ENCODE measurements at regions not wholly inside any gene's neighbourhood (a gene's known extent, or its start where the extent isn't known, plus 50 kb on each side); places are given as distances from the start of the nearest gene placed in this dataset.

DNA sequence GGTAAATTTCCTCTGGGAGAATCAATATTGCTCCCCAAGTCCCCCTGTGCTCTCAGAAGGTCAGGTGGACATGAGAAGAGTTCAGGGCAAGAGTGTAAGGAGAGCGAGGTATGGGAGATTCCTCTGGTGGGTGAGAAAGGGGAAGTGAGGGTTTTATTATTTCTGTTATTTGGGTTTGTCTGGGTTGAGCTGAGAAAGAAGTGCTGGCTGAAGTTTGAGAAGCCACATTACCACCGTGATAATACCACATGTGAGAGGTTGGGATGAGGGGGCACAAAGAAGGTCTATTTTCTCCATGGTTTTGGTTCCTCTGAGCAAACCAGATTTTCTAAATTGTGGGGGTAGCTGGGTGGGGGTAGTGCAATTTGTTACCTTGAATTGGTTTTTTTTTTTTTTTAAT is 350.4 kb downstream of the OSTF1 start:
- H3K4me1 ChIP-seq (ENCODE audit: insufficient read depth), result no peaks in the 10 kb centered on the region

DNA sequence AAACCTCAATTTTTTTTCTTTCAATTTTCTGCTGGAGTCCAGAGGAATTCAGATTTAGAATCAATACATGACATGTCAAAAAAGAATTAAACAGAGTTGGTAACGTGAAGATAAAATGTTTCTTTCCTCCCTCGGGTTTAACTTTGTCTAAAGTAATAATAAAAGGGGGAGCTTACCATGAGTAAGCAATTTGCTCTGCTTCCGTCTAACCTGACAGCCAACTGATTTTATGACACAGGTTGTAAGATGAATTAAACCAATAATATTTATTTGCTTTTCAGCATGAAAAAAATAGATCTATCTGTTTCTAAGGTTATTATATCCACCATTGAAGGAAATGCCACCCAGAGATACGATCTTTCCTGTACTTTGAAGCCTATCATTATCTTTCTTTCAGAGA is 352.6 kb downstream of the OSTF1 start:
- no peaks in the 10 kb centered on the region for H4K20me1 ChIP-seq (ENCODE audit: insufficient read depth, poor library complexity, severe bottlenecking)
- no peaks in the 10 kb centered on the region for H3K79me2 ChIP-seq
- 59% methylated on average over 4 of the region's 4 CpGs for WGBS (ENCODE audit: low lambda C conversion rate, missing lambda C conversion rate)
- H3K4me1 ChIP-seq (ENCODE audit: insufficient read depth), result no peaks in the 10 kb centered on the region
- H3K27ac ChIP-seq, result no peak overlapping the region
- DNase-seq (ENCODE audit: low spot score), result no peak
- peak overlapping the region; percentile 26 for H2AFZ ChIP-seq
- no peaks in the 10 kb centered on the region for H3K9me2 ChIP-seq (replicated peaks; ENCODE audit: insufficient read depth)
- H3K4me3 ChIP-seq, result no peak overlapping the region
- no peaks in the 10 kb centered on the region for H3K9me3 ChIP-seq (ENCODE audit: low read depth)
- no peak overlapping the region for H3K4me2 ChIP-seq
- no peaks in the 10 kb centered on the region for H3K36me3 ChIP-seq (replicated peaks; ENCODE audit: insufficient read depth, low read depth)
- no peak for TF ChIP-seq EZH2 (IDR thresholded peaks at IDR 0.05; ENCODE audit: borderline replicate concordance)
- TF ChIP-seq EZH2phosphoT487 (IDR thresholded peaks at IDR 0.05; ENCODE audit: low read depth, severe bottlenecking, unreplicated experiment), result no peak
- TF ChIP-seq, protein P1, sequence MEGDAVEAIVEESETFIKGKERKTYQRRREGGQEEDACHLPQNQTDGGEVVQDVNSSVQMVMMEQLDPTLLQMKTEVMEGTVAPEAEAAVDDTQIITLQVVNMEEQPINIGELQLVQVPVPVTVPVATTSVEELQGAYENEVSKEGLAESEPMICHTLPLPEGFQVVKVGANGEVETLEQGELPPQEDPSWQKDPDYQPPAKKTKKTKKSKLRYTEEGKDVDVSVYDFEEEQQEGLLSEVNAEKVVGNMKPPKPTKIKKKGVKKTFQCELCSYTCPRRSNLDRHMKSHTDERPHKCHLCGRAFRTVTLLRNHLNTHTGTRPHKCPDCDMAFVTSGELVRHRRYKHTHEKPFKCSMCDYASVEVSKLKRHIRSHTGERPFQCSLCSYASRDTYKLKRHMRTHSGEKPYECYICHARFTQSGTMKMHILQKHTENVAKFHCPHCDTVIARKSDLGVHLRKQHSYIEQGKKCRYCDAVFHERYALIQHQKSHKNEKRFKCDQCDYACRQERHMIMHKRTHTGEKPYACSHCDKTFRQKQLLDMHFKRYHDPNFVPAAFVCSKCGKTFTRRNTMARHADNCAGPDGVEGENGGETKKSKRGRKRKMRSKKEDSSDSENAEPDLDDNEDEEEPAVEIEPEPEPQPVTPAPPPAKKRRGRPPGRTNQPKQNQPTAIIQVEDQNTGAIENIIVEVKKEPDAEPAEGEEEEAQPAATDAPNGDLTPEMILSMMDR (IDR thresholded peaks at IDR 0.05; ENCODE audit: poor library complexity), result no peak
- H3K27me3 ChIP-seq, result no peaks in the 10 kb centered on the region

More for the DNA sequence above, 350.4 kb downstream of the OSTF1 start:
- H2AFZ ChIP-seq, result no peak overlapping the region
- no peaks in the 10 kb centered on the region for H3K36me3 ChIP-seq (replicated peaks; ENCODE audit: insufficient read depth, low read depth)
- H4K20me1 ChIP-seq (ENCODE audit: insufficient read depth, poor library complexity, severe bottlenecking), result no peaks in the 10 kb centered on the region
- 92% methylated on average over 2 of the region's 2 CpGs for WGBS (ENCODE audit: low lambda C conversion rate, missing lambda C conversion rate)
- H3K4me2 ChIP-seq, result no peak overlapping the region
- H3K79me2 ChIP-seq, result no peaks in the 10 kb centered on the region
- no peak for DNase-seq (ENCODE audit: low spot score)
- no peaks in the 10 kb centered on the region for H3K9me3 ChIP-seq (ENCODE audit: low read depth)
- no peak overlapping the region for H3K4me3 ChIP-seq
- H3K9me2 ChIP-seq (replicated peaks; ENCODE audit: insufficient read depth), result no peaks in the 10 kb centered on the region
- TF ChIP-seq EZH2 (IDR thresholded peaks at IDR 0.05; ENCODE audit: borderline replicate concordance) (no peak), EZH2phosphoT487 (IDR thresholded peaks at IDR 0.05; ENCODE audit: low read depth, severe bottlenecking, unreplicated experiment) (no peak)
- TF ChIP-seq, protein P1 (IDR thresholded peaks at IDR 0.05; ENCODE audit: poor library complexity), result no peak
- no peak overlapping the region for H3K27ac ChIP-seq
- no peaks in the 10 kb centered on the region for H3K27me3 ChIP-seq

DNA sequence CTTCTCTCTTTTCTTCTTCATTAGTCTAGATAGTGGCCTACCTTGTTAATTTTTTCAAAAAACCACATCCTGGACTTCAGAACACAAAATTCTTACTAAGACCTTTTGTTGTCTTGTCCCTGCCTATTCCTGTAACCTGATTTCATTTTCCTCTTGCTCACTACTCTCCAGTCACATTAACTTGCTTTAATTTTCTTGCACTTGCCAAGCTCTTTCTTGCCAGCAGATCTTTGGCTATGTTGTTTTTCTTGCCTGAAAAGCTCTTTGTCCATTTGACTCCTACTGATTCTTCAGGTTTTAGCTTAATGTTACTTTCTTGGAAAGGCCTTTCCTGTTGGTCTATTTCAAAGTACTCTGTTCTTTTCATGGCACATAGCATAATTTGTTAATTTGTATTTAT is 356.8 kb downstream of the OSTF1 start:
- no peaks in the 10 kb centered on the region for H3K9me3 ChIP-seq (ENCODE audit: low read depth)
- no peaks in the 10 kb centered on the region for H3K27me3 ChIP-seq
- no peaks in the 10 kb centered on the region for H3K36me3 ChIP-seq (replicated peaks; ENCODE audit: insufficient read depth, low read depth)
- H3K79me2 ChIP-seq, result no peaks in the 10 kb centered on the region
- H3K9me2 ChIP-seq (replicated peaks; ENCODE audit: insufficient read depth), result no peaks in the 10 kb centered on the region
- no peak overlapping the region for H3K4me2 ChIP-seq
- H3K4me3 ChIP-seq, result no peak overlapping the region
- H3K4me1 ChIP-seq (ENCODE audit: insufficient read depth), result no peaks in the 10 kb centered on the region
- no peak overlapping the region for H3K27ac ChIP-seq
- TF ChIP-seq EZH2phosphoT487 (IDR thresholded peaks at IDR 0.05; ENCODE audit: low read depth, severe bottlenecking, unreplicated experiment) (no peak), EZH2 (IDR thresholded peaks at IDR 0.05; ENCODE audit: borderline replicate concordance) (no peak)
- TF ChIP-seq, protein P1 (IDR thresholded peaks at IDR 0.05; ENCODE audit: poor library complexity), result no peak
- no peaks in the 10 kb centered on the region for H4K20me1 ChIP-seq (ENCODE audit: insufficient read depth, poor library complexity, severe bottlenecking)
- DNase-seq (ENCODE audit: low spot score), result no peak
- H2AFZ ChIP-seq, result no peak overlapping the region

- Histone ChIP-seq H4K20me1 (ENCODE audit: insufficient read depth, poor library complexity, severe bottlenecking) (no peaks in the 10 kb centered on the region), H3K27me3 (no peaks in the 10 kb centered on the region), H3K4me1 (ENCODE audit: insufficient read depth) (no peaks in the 10 kb centered on the region), H3K9me3 (ENCODE audit: low read depth) (no peaks in the 10 kb centered on the region), H3K36me3 (replicated peaks; ENCODE audit: insufficient read depth, low read depth) (no peaks in the 10 kb centered on the region), H3K27ac (no peak overlapping the region), H2AFZ (no peak overlapping the region), H3K4me2 (no peak overlapping the region), H3K79me2 (no peaks in the 10 kb centered on the region), H3K4me3 (no peak overlapping the region), H3K9me2 (replicated peaks; ENCODE audit: insufficient read depth) (no peaks in the 10 kb centered on the region)
- TF ChIP-seq EZH2 (IDR thresholded peaks at IDR 0.05; ENCODE audit: borderline replicate concordance), result no peak
- TF ChIP-seq, protein P1 (IDR thresholded peaks at IDR 0.05; ENCODE audit: poor library complexity), result no peak
- no peak for TF ChIP-seq EZH2phosphoT487 (IDR thresholded peaks at IDR 0.05; ENCODE audit: low read depth, severe bottlenecking, unreplicated experiment)
- WGBS (ENCODE audit: low lambda C conversion rate, missing lambda C conversion rate), result 100% methylated on average over 1 of the region's 1 CpG
- no peak for DNase-seq (ENCODE audit: low spot score)
These were observed 359.0 kb downstream of the OSTF1 start for GRCh38 chr9:75447281-75447680.

All from hepatocyte (in vitro differentiated cells).